SH-SY5Y (cell line): ENCODE measurements at regions not wholly inside any gene's neighbourhood (a gene's known extent, or its start where the extent isn't known, plus 50 kb on each side); places are given as distances from the start of the nearest gene placed in this dataset.

Experiments
- GATA2 ChIP-seq: IDR thresholded peaks from 2 replicates; pipeline ENCODE4 v1.6.1; 2011; ENCODE audit warnings: mild to moderate bottlenecking, low read depth, low read length
- GATA3 ChIP-seq: IDR thresholded peaks from 2 replicates; pipeline ENCODE4 v1.6.1; 2011; ENCODE audit warnings: low read depth, mild to moderate bottlenecking, low read length, moderate library complexity

- TF ChIP-seq GATA3, result no peak
- TF ChIP-seq GATA2, result no peak
Observed at GRCh38 chr2:64929333-64929732, 59.9 kb upstream of the SLC1A4 start.
